ENCODE measurements at regions not wholly inside any gene's neighbourhood (a gene's known extent, or its start where the extent isn't known, plus 50 kb on each side); places are given as distances from the start of the nearest gene placed in this dataset.

DNA sequence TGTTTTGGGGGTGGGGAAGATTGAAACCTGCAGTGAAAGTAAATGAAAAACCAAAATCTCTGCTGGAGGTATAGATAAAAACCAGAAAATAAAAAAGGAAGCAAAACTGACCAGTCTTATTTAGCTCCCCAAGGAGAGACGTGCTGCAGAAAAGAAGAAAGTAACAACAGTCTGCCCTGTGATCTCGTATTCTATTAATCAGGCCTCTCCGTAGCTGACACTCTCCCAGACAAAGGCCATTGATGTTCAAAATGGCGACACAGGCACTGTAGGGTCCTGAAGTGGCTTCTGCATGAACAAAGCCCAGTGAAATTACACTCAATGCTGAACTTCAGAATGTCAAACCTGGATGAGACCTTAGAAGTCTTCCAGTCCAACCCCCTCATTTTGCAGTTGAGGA is 106.6 kb downstream of the NXPE2 start:
- Histone ChIP-seq H3K27me3 (ENCODE audit: control insufficient read depth in 3 of 3, insufficient read depth in 3 of 3, low read depth in 1 of 3, low read length in 3 of 3) (no peaks in the 10 kb centered on the region), H2BK5ac (ENCODE audit: low read length) (no peak overlapping the region), H3K9me3 (replicated peaks in 1 of 2; ENCODE audit: control insufficient read depth in 2 of 2, insufficient read depth in 1 of 2, low read depth in 1 of 2, low read length in 2 of 2) (peaks cover 0 to 2% of the 10 kb centered on the region in 2 donors), H2BK12ac (ENCODE audit: low read length) (no peak overlapping the region), H2BK120ac (ENCODE audit: low read depth, low read length) (no peak overlapping the region), H2AK5ac (ENCODE audit: low read depth, low read length) (no peak overlapping the region), H3K4me1 (ENCODE audit: control insufficient read depth in 2 of 2, insufficient read depth in 1 of 2, low read depth in 1 of 2, low read length in 2 of 2) (peaks cover 0 to 12% of the 10 kb centered on the region in 2 donors), H3K18ac (ENCODE audit: low read length) (no peak overlapping the region), H3K14ac (ENCODE audit: low read length) (no peak overlapping the region), H3K4me3 (ENCODE audit: low read length in 2 of 2) (no peak overlapping the region), H3K4ac (ENCODE audit: low read length) (no peak overlapping the region), H3K9ac (ENCODE audit: low read depth, low read length, poor library complexity) (no peak overlapping the region), H3K4me2 (ENCODE audit: insufficient read depth, low read length, poor library complexity, severe bottlenecking) (no peak overlapping the region), H3K27ac (replicated peaks; ENCODE audit: low read length) (no peak overlapping the region), H4K8ac (ENCODE audit: low read depth, low read length) (no peak overlapping the region), H2BK15ac (ENCODE audit: low read length) (no peak overlapping the region), H3K23ac (ENCODE audit: low read depth, low read length, poor library complexity) (no peak overlapping the region), H3K36me3 (replicated peaks in 1 of 2; ENCODE audit: control insufficient read depth in 2 of 2, insufficient read depth in 2 of 2, low read length in 2 of 2) (no peaks in the 10 kb centered on the region), H4K91ac (ENCODE audit: low read depth, low read length, poor library complexity) (no peak overlapping the region), H3K79me1 (ENCODE audit: low read depth, low read length) (no peaks in the 10 kb centered on the region), H2AFZ (ENCODE audit: low read length) (no peak overlapping the region)
- no CpG with 5 or more reads among the region's 4 CpGs for WGBS, 2 donors (ENCODE audit: extremely low coverage in 2 of 2, insufficient read length in 2 of 2, insufficient replicate concordance in 1 of 2)
- no peak for DNase-seq (ENCODE audit: low spot score)

DNA sequence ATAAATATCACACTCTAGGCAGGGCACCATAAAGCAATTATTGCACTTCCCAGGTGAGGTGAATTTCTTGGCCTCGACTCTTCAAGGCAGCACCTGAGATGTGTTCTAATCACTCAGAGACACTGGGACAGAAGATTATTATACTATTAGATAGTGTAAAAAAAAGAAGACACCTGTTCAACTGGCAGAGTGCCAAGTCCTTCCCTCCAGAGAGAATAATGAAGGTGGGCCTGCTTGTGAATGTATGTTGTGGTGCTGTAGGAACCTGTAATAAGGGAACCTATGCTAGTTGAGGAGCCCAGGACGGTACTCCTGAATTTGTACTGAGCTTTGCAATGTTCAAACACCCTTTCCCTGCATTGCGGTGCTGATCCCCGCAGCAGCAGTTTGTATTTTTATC is 107.5 kb downstream of the NXPE2 start:
- Histone ChIP-seq H2BK15ac (ENCODE audit: low read length) (no peak overlapping the region), H4K8ac (ENCODE audit: low read depth, low read length) (no peak overlapping the region), H2AK5ac (ENCODE audit: low read depth, low read length) (no peak overlapping the region), H3K4me2 (ENCODE audit: insufficient read depth, low read length, poor library complexity, severe bottlenecking) (no peak overlapping the region), H3K27ac (replicated peaks; ENCODE audit: low read length) (no peak overlapping the region), H3K14ac (ENCODE audit: low read length) (no peak overlapping the region), H3K36me3 (replicated peaks in 1 of 2; ENCODE audit: control insufficient read depth in 2 of 2, insufficient read depth in 2 of 2, low read length in 2 of 2) (no peaks in the 10 kb centered on the region), H4K91ac (ENCODE audit: low read depth, low read length, poor library complexity) (no peak overlapping the region), H3K4ac (ENCODE audit: low read length) (no peak overlapping the region), H2BK5ac (ENCODE audit: low read length) (no peak overlapping the region), H3K23ac (ENCODE audit: low read depth, low read length, poor library complexity) (no peak overlapping the region), H3K4me3 (ENCODE audit: low read length in 2 of 2) (no peak overlapping the region), H2AFZ (ENCODE audit: low read length) (no peak overlapping the region), H3K4me1 (ENCODE audit: control insufficient read depth in 2 of 2, insufficient read depth in 1 of 2, low read depth in 1 of 2, low read length in 2 of 2) (peaks cover 0 to 10% of the 10 kb centered on the region in 2 donors), H3K18ac (ENCODE audit: low read length) (no peak overlapping the region), H3K79me1 (ENCODE audit: low read depth, low read length) (no peaks in the 10 kb centered on the region), H3K9me3 (replicated peaks in 1 of 2; ENCODE audit: control insufficient read depth in 2 of 2, insufficient read depth in 1 of 2, low read depth in 1 of 2, low read length in 2 of 2) (peaks cover 0 to 2% of the 10 kb centered on the region in 2 donors), H3K9ac (ENCODE audit: low read depth, low read length, poor library complexity) (no peak overlapping the region), H2BK12ac (ENCODE audit: low read length) (no peak overlapping the region), H2BK120ac (ENCODE audit: low read depth, low read length) (no peak overlapping the region), H3K27me3 (ENCODE audit: control insufficient read depth in 3 of 3, insufficient read depth in 3 of 3, low read depth in 1 of 3, low read length in 3 of 3) (no peaks in the 10 kb centered on the region)
- no CpG with 5 or more reads among the region's 4 CpGs for WGBS, 2 donors (ENCODE audit: extremely low coverage in 2 of 2, insufficient read length in 2 of 2, insufficient replicate concordance in 1 of 2)
- no peak for DNase-seq (ENCODE audit: low spot score)

DNA sequence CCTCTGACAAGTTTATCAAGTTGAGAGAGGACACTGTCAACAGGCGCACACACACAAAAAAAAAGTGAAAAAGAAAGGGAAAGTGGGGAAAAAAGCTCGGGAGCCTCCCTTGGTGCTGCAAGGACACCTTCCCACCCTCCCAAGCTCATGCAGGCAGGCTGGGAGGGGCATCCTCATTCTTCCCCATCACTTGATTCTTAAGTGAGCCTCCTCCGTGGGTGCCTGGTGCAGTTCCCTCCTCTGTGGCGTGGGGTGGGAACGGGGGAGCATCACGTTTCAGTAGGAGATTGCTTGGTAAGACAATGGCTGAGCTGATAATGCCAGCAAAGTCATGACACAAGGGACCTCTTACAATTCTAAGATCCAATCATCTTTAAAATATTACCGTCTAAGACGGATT is 108.8 kb downstream of the NXPE2 start:
- H2AK5ac ChIP-seq (ENCODE audit: low read depth, low read length) = peak overlapping the region; percentile 20
- H3K27ac ChIP-seq (replicated peaks; ENCODE audit: low read length) = no peak overlapping the region
- H3K79me1 ChIP-seq (ENCODE audit: low read depth, low read length) = no peaks in the 10 kb centered on the region
- H2BK5ac ChIP-seq (ENCODE audit: low read length) = no peak overlapping the region
- H2BK12ac ChIP-seq (ENCODE audit: low read length) = no peak overlapping the region
- peak overlapping the region; percentile 65 for H3K14ac ChIP-seq (ENCODE audit: low read length)
- H4K8ac ChIP-seq (ENCODE audit: low read depth, low read length) = no peak overlapping the region
- no CpG with 5 or more reads among the region's 8 CpGs for WGBS, 2 donors (ENCODE audit: extremely low coverage in 2 of 2, insufficient read length in 2 of 2, insufficient replicate concordance in 1 of 2)
- peak overlapping the region; percentile 86 for H3K18ac ChIP-seq (ENCODE audit: low read length)
- H3K9me3 ChIP-seq (replicated peaks in 1 of 2; ENCODE audit: control insufficient read depth in 2 of 2, insufficient read depth in 1 of 2, low read depth in 1 of 2, low read length in 2 of 2) = peaks cover 0 to 2% of the 10 kb centered on the region in 2 donors
- H3K27me3 ChIP-seq (ENCODE audit: control insufficient read depth in 3 of 3, insufficient read depth in 3 of 3, low read depth in 1 of 3, low read length in 3 of 3) = no peaks in the 10 kb centered on the region
- peaks cover 0 to 10% of the 10 kb centered on the region in 2 donors for H3K4me1 ChIP-seq (ENCODE audit: control insufficient read depth in 2 of 2, insufficient read depth in 1 of 2, low read depth in 1 of 2, low read length in 2 of 2)
- H4K91ac ChIP-seq (ENCODE audit: low read depth, low read length, poor library complexity) = no peak overlapping the region
- no peak overlapping the region for H3K4me3 ChIP-seq (ENCODE audit: low read length in 2 of 2)
- no peak overlapping the region for H2AFZ ChIP-seq (ENCODE audit: low read length)
- no peak overlapping the region for H3K9ac ChIP-seq (ENCODE audit: low read depth, low read length, poor library complexity)
- no peak overlapping the region for H3K23ac ChIP-seq (ENCODE audit: low read depth, low read length, poor library complexity)
- H3K36me3 ChIP-seq (replicated peaks in 1 of 2; ENCODE audit: control insufficient read depth in 2 of 2, insufficient read depth in 2 of 2, low read length in 2 of 2) = no peaks in the 10 kb centered on the region
- no peak overlapping the region for H3K4ac ChIP-seq (ENCODE audit: low read length)
- H2BK120ac ChIP-seq (ENCODE audit: low read depth, low read length) = no peak overlapping the region
- no peak overlapping the region for H2BK15ac ChIP-seq (ENCODE audit: low read length)
- no peak overlapping the region for H3K4me2 ChIP-seq (ENCODE audit: insufficient read depth, low read length, poor library complexity, severe bottlenecking)
- no peak for DNase-seq (ENCODE audit: low spot score)

GRCh38 chr11:114790910-114791309 is 112.6 kb downstream of the NXPE2 start:
- Histone ChIP-seq H3K4me2 (ENCODE audit: insufficient read depth, low read length, poor library complexity, severe bottlenecking) (no peak overlapping the region), H2BK15ac (ENCODE audit: low read length) (no peak overlapping the region), H2AK5ac (ENCODE audit: low read depth, low read length) (no peak overlapping the region), H2BK5ac (ENCODE audit: low read length) (no peak overlapping the region), H3K27me3 (ENCODE audit: control insufficient read depth in 3 of 3, insufficient read depth in 3 of 3, low read depth in 1 of 3, low read length in 3 of 3) (no peaks in the 10 kb centered on the region), H3K14ac (ENCODE audit: low read length) (no peak overlapping the region), H2BK12ac (ENCODE audit: low read length) (no peak overlapping the region), H3K4me3 (ENCODE audit: low read length in 2 of 2) (no peak overlapping the region), H3K79me1 (ENCODE audit: low read depth, low read length) (no peaks in the 10 kb centered on the region), H3K27ac (replicated peaks; ENCODE audit: low read length) (no peak overlapping the region), H3K4ac (ENCODE audit: low read length) (no peak overlapping the region), H2AFZ (ENCODE audit: low read length) (no peak overlapping the region), H2BK120ac (ENCODE audit: low read depth, low read length) (no peak overlapping the region), H4K8ac (ENCODE audit: low read depth, low read length) (no peak overlapping the region), H3K23ac (ENCODE audit: low read depth, low read length, poor library complexity) (no peak overlapping the region), H3K9ac (ENCODE audit: low read depth, low read length, poor library complexity) (no peak overlapping the region), H3K4me1 (ENCODE audit: control insufficient read depth in 2 of 2, insufficient read depth in 1 of 2, low read depth in 1 of 2, low read length in 2 of 2) (peaks cover 0 to 10% of the 10 kb centered on the region in 2 donors), H3K36me3 (replicated peaks in 1 of 2; ENCODE audit: control insufficient read depth in 2 of 2, insufficient read depth in 2 of 2, low read length in 2 of 2) (no peaks in the 10 kb centered on the region), H3K9me3 (replicated peaks in 1 of 2; ENCODE audit: control insufficient read depth in 2 of 2, insufficient read depth in 1 of 2, low read depth in 1 of 2, low read length in 2 of 2) (peaks cover 0 to 2% of the 10 kb centered on the region in 2 donors), H4K91ac (ENCODE audit: low read depth, low read length, poor library complexity) (no peak overlapping the region), H3K18ac (ENCODE audit: low read length) (no peak overlapping the region)
- no CpG with 5 or more reads among the region's 3 CpGs for WGBS, 2 donors (ENCODE audit: extremely low coverage in 2 of 2, insufficient read length in 2 of 2, insufficient replicate concordance in 1 of 2)
- DNase-seq (ENCODE audit: low spot score) = no peak

All from neuronal stem cell (in vitro differentiated cells).